H9 (cell line): ENCODE measurements at regions not wholly inside any gene's neighbourhood (a gene's known extent, or its start where the extent isn't known, plus 50 kb on each side); places are given as distances from the start of the nearest gene placed in this dataset.

Experiments used
- DNase-seq: peaks from one replicate; pipeline ENCODE4 v3.0.0-alpha.2; 2017
- H2AFZ ChIP-seq: one replicate; pipeline ENCODE4 v1.6.1; 2013; ENCODE audit warnings: mild to moderate bottlenecking, low read length, control low read depth, moderate library complexity
- H2AK5ac ChIP-seq: 2 replicates; pipeline ENCODE4 v1.6.1; 2013; ENCODE audit warnings: low read length, control low read depth, mixed read lengths; ENCODE audit not compliant: insufficient read length
- H2BK120ac ChIP-seq: one replicate; pipeline ENCODE4 v1.6.1; 2013; ENCODE audit warnings: low read depth, mild to moderate bottlenecking, low read length, control low read depth, inconsistent platforms; ENCODE audit not compliant: poor library complexity, severe bottlenecking
- H2BK12ac ChIP-seq: 2 replicates; pipeline ENCODE4 v1.6.1; 2013; ENCODE audit warnings: low read length, control low read depth, mixed read lengths, low read depth; ENCODE audit not compliant: insufficient read length
- H2BK15ac ChIP-seq: 2 replicates; pipeline ENCODE4 v1.6.1; 2013; ENCODE audit warnings: low read depth, low read length, control low read depth
- H2BK20ac ChIP-seq: one replicate; pipeline ENCODE4 v1.6.1; 2013; ENCODE audit warnings: low read depth, mild to moderate bottlenecking, low read length, control low read depth, inconsistent platforms; ENCODE audit not compliant: poor library complexity, severe bottlenecking
- H2BK5ac ChIP-seq: 2 replicates; pipeline ENCODE4 v1.6.1; 2013; ENCODE audit warnings: low read length, control low read depth, mixed read lengths; ENCODE audit not compliant: insufficient read length
- H3K14ac ChIP-seq: 2 replicates; pipeline ENCODE4 v1.6.1; 2013; ENCODE audit warnings: low read length, control low read depth; ENCODE audit not compliant: insufficient read depth
- H3K18ac ChIP-seq: 2 replicates; pipeline ENCODE4 v1.6.1; 2013; ENCODE audit warnings: low read depth, mild to moderate bottlenecking, mixed read lengths, low read length, control low read depth; ENCODE audit not compliant: insufficient read length
- H3K23ac ChIP-seq: 2 replicates; pipeline ENCODE4 v1.6.1; 2013; ENCODE audit warnings: low read length, control low read depth, mixed read lengths, low read depth; ENCODE audit not compliant: insufficient read length
- H3K23me2 ChIP-seq: 2 replicates; pipeline ENCODE4 v1.6.1; 2013; ENCODE audit warnings: low read depth, mild to moderate bottlenecking, mixed read lengths, low read length, control low read depth; ENCODE audit not compliant: insufficient read length, poor library complexity, severe bottlenecking
- H3K27ac ChIP-seq: 2 replicates; pipeline ENCODE4 v1.5.1; 2013; ENCODE audit warnings: low read length, control low read depth, mixed read lengths, low read depth; ENCODE audit not compliant: insufficient read length
- H3K27me3 ChIP-seq: 2 replicates; pipeline ENCODE4 v1.6.1; 2013; ENCODE audit warnings: low read length, control low read depth, inconsistent platforms; ENCODE audit not compliant: insufficient read depth
- H3K4ac ChIP-seq: 2 replicates; pipeline ENCODE4 v1.6.1; 2013; ENCODE audit warnings: low read depth, mild to moderate bottlenecking, control low read depth, inconsistent platforms, low read length, moderate library complexity
- H3K4me1 ChIP-seq: 2 replicates; pipeline ENCODE4 v1.6.1; 2013; ENCODE audit warnings: low read length, control low read depth, inconsistent platforms; ENCODE audit not compliant: insufficient read depth
- H3K4me2 ChIP-seq: 2 replicates; pipeline ENCODE4 v1.6.1; 2013; ENCODE audit warnings: low read length, control low read depth, mixed read lengths; ENCODE audit not compliant: insufficient read length, insufficient read depth
- H3K56ac ChIP-seq: 2 replicates; pipeline ENCODE4 v1.6.1; 2013; ENCODE audit warnings: low read depth, mild to moderate bottlenecking, mixed read lengths, low read length, control low read depth; ENCODE audit not compliant: insufficient read length
- H3K79me1 ChIP-seq: 2 replicates; pipeline ENCODE4 v1.6.1; 2013; ENCODE audit warnings: low read depth, mild to moderate bottlenecking, moderate library complexity, low read length, control low read depth, inconsistent platforms; ENCODE audit not compliant: insufficient read depth, poor library complexity, severe bottlenecking
- H3K79me2 ChIP-seq: 2 replicates; pipeline ENCODE4 v1.6.1; 2013; ENCODE audit warnings: low read length, control low read depth, inconsistent platforms; ENCODE audit not compliant: insufficient read depth
- H3K9ac ChIP-seq: 2 replicates; pipeline ENCODE4 v1.6.1; 2013; ENCODE audit warnings: low read length, control low read depth, mixed read lengths; ENCODE audit not compliant: insufficient read length; ENCODE audit errors: extremely low read depth
- H3K9me3 ChIP-seq: one replicate; pipeline ENCODE4 v1.6.1; 2013; ENCODE audit warnings: low read depth, low read length, inconsistent platforms; ENCODE audit not compliant: control insufficient read depth
- H3T11ph ChIP-seq: one replicate; pipeline ENCODE4 v1.6.1; 2013; ENCODE audit warnings: mild to moderate bottlenecking, low read length, control low read depth, inconsistent platforms
- H4K20me1 ChIP-seq: one replicate; pipeline ENCODE4 v1.6.1; 2013; ENCODE audit not compliant: control insufficient read depth, insufficient read length, insufficient read depth
- H4K5ac ChIP-seq: 2 replicates; pipeline ENCODE4 v1.6.1; 2013; ENCODE audit warnings: low read depth, mild to moderate bottlenecking, mixed read lengths, low read length, control low read depth; ENCODE audit not compliant: insufficient read length
- H4K8ac ChIP-seq: replicated peaks from 2 replicates; pipeline ENCODE4 v1.6.1; 2013; ENCODE audit warnings: low read length, control low read depth, mixed read lengths, low read depth; ENCODE audit not compliant: insufficient read length
- H4K91ac ChIP-seq: 2 replicates; pipeline ENCODE4 v1.6.1; 2013; ENCODE audit warnings: low read depth, mild to moderate bottlenecking, moderate library complexity, mixed read lengths, low read length, control low read depth; ENCODE audit not compliant: insufficient read length
- H3K27ac Mint-ChIP-seq, 3 experiments: 2 replicates in 2 of 3; 3 replicates in 1 of 3; pipeline ENCODE4 v1.8.0; 2020 to 2021; ENCODE audit warnings: mixed read lengths in 3 of 3, mild to moderate bottlenecking in 1 of 3, moderate library complexity in 1 of 3
- H3K27me3 Mint-ChIP-seq: 2 replicates; pipeline ENCODE4 v1.8.0; 2021; ENCODE audit warnings: low read depth, mild to moderate bottlenecking, moderate library complexity, mixed read lengths
- H3K36me3 Mint-ChIP-seq, 3 experiments: 2 replicates in 2 of 3; 3 replicates in 1 of 3; pipeline ENCODE4 v1.8.0; 2020 to 2021; ENCODE audit warnings: low read depth in 3 of 3, mixed read lengths in 3 of 3; ENCODE audit not compliant: insufficient read depth in 1 of 3
- H3K4me1 Mint-ChIP-seq, 2 experiments: 2 replicates each; pipeline ENCODE4 v1.8.0; 2020; ENCODE audit warnings: mixed read lengths in 2 of 2
- H3K4me3 Mint-ChIP-seq, 2 experiments: 2 replicates in 1 of 2; 3 replicates in 1 of 2; pipeline ENCODE4 v1.8.0; 2020 to 2021; ENCODE audit warnings: mild to moderate bottlenecking in 2 of 2, mixed read lengths in 2 of 2, moderate library complexity in 1 of 2
- H3K9me3 Mint-ChIP-seq, 2 experiments: 2 replicates in 1 of 2; 3 replicates in 1 of 2; pipeline ENCODE4 v1.8.0; 2020; ENCODE audit warnings: mild to moderate bottlenecking in 2 of 2, mixed read lengths in 2 of 2, moderate library complexity in 1 of 2
- CTCF ChIP-seq: fragments of 200-600 bp; sonication (generic); conservative IDR thresholded peaks from 3 replicates; pipeline ENCODE4 v1.8.0; 2021; ENCODE audit warnings: antibody characterized with exemption, mild to moderate bottlenecking
- WGBS: extraction: QIAGEN DNeasy Blood & Tissue Kit; methylation state at CpG from one replicate; pipeline ENCODE4 v1.1.7; 2013; ENCODE audit warnings: missing lambda C conversion rate, low lambda C conversion rate, mixed read lengths; ENCODE audit not compliant: insufficient read length; ENCODE audit errors: extremely low coverage; 5-methylcytosine and 5-hydroxymethylcytosine counted together

GRCh38 chr10:78664929-78665553, 403.7 kb upstream of the ZMIZ1 start:
- Mint-ChIP-seq H3K9me3 (peaks cover 21 to 40% of the 10 kb centered on the region in 2 experiments), H3K4me3 (no peak overlapping the region), H3K27me3 (peaks cover 23% of the 10 kb centered on the region), H3K4me1 (no peaks in the 10 kb centered on the region), H3K27ac (no peak overlapping the region), H3K36me3 (peaks cover 4 to 13% (median 6%) of the 10 kb centered on the region in 3 experiments)
- no peaks in the 10 kb centered on the region for H3K4me1 ChIP-seq
- no peak overlapping the region for H3K9ac ChIP-seq
- no peaks in the 10 kb centered on the region for H4K20me1 ChIP-seq
- peaks cover 12% of the 10 kb centered on the region for H3K9me3 ChIP-seq
- H2BK12ac ChIP-seq = no peak overlapping the region
- H2BK120ac ChIP-seq = no peak overlapping the region
- H3K23me2 ChIP-seq = no peaks in the 10 kb centered on the region
- H4K91ac ChIP-seq = no peak overlapping the region
- no peak overlapping the region for H3K27ac ChIP-seq
- H3K4ac ChIP-seq = no peak overlapping the region
- no peaks in the 10 kb centered on the region for H3K79me1 ChIP-seq
- H3K56ac ChIP-seq = no peak overlapping the region
- H3K18ac ChIP-seq = no peak overlapping the region
- no peak overlapping the region for H3K23ac ChIP-seq
- no peak overlapping the region for H2BK20ac ChIP-seq
- no peak overlapping the region for H3K4me2 ChIP-seq
- H2AFZ ChIP-seq = no peak overlapping the region
- TF ChIP-seq CTCF = peak; percentile 73
- no peak for DNase-seq
- no peak overlapping the region for H4K5ac ChIP-seq
- H3K79me2 ChIP-seq = no peaks in the 10 kb centered on the region
- H2AK5ac ChIP-seq = no peak overlapping the region
- no peak overlapping the region for H4K8ac ChIP-seq
- no peak overlapping the region for H3T11ph ChIP-seq
- H2BK5ac ChIP-seq = no peak overlapping the region
- no CpG with 5 or more reads among the region's 4 CpGs for WGBS
- no peak overlapping the region for H3K14ac ChIP-seq
- H3K27me3 ChIP-seq = no peaks in the 10 kb centered on the region
- H2BK15ac ChIP-seq = no peak overlapping the region
